Activated T-helper 2 cell treated with anti-CD3 and anti-CD28 coated beads, Interferon-gamma antibody, Interleukin-2, Interleukin-4, amounts not matched to agents 10 μg/mL and 5 μg/mL and 100 μg/mL, durations not matched to agents 14 hours and 24 hours and 36 hours (primary cell): ENCODE measurements at regions not wholly inside any gene's neighbourhood (a gene's known extent, or its start where the extent isn't known, plus 50 kb on each side); places are given as distances from the start of the nearest gene placed in this dataset.

Experiments used
- DNase-seq: peaks from one replicate; pipeline ENCODE4 v3.0.0; 2021; ENCODE audit warnings: low spot score
- H3K27ac Mint-ChIP-seq: one replicate; pipeline ENCODE4 v1.8.0; 2021; ENCODE audit warnings: mixed read lengths
- H3K27me3 Mint-ChIP-seq: one replicate; pipeline ENCODE4 v1.8.0; 2021; ENCODE audit warnings: low read depth, mixed read lengths
- H3K36me3 Mint-ChIP-seq: one replicate; pipeline ENCODE4 v1.8.0; 2021; ENCODE audit warnings: low read depth, mixed read lengths
- H3K4me1 Mint-ChIP-seq: one replicate; pipeline ENCODE4 v1.8.0; 2021; ENCODE audit warnings: low read depth, mixed read lengths
- H3K4me3 Mint-ChIP-seq: one replicate; pipeline ENCODE4 v1.8.0; 2021; ENCODE audit warnings: low read depth, mild to moderate bottlenecking, moderate library complexity, mixed read lengths
- H3K9me3 Mint-ChIP-seq: one replicate; pipeline ENCODE4 v1.8.0; 2021; ENCODE audit warnings: mixed read lengths
- intact Hi-C: fragments of 100-400 bp; cut with micrococcal nuclease; formaldehyde crosslinking; loops from one replicate; pipeline ENCODE4 v1.15.1; 2023

DNA sequence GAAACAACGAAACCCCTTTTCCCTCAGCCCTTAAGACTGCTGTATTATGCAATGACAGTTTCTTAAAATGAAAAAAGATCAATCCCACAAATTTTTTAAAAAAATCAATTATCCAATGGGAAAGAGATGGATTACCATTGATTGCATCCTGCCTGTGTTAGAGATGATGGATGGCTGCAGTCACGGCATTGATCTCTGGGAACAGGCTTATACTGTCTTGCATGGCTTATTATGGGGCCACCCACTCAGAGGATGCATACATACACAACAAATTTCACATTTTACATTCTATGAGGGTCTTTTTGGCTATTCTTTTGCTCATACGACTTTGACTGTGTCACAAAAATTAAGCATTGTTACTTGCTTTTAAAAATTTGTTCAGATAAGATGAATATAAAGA is 724.3 kb downstream of the HDGFL1 start:
- Mint-ChIP-seq H3K9me3 (peaks cover 3% of the 10 kb centered on the region), H3K4me1 (no peaks in the 10 kb centered on the region), H3K27ac (no peak overlapping the region), H3K4me3 (no peak overlapping the region), H3K27me3 (no peaks in the 10 kb centered on the region), H3K36me3 (no peaks in the 10 kb centered on the region)
- DNase-seq = no peak
- intact Hi-C loops = no loop called here

DNA sequence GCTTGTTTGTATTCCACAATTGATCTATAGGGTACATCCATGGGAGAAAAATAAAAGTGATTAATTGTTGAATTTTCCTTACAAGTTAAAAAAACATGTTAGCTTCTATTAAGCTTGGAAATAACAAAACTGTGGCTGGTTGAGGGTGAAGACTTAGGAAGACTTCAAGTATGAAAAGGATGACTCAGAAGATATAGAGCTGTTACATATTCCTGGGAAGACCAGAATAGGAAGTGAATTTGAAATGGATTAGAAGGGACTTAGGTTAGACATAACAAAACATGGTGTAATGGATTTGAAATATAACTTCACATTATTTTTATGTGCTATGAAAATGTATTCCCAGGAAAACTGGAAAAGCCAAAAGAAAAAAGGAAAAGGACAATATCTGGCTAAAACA is 732.2 kb downstream of the HDGFL1 start:
- H3K4me1 Mint-ChIP-seq = no peaks in the 10 kb centered on the region
- H3K36me3 Mint-ChIP-seq = no peaks in the 10 kb centered on the region
- no peaks in the 10 kb centered on the region for H3K9me3 Mint-ChIP-seq
- H3K27ac Mint-ChIP-seq = no peak overlapping the region
- H3K27me3 Mint-ChIP-seq = no peaks in the 10 kb centered on the region
- intact Hi-C loops = no loop called here
- DNase-seq = no peak
- no peak overlapping the region for H3K4me3 Mint-ChIP-seq

DNA sequence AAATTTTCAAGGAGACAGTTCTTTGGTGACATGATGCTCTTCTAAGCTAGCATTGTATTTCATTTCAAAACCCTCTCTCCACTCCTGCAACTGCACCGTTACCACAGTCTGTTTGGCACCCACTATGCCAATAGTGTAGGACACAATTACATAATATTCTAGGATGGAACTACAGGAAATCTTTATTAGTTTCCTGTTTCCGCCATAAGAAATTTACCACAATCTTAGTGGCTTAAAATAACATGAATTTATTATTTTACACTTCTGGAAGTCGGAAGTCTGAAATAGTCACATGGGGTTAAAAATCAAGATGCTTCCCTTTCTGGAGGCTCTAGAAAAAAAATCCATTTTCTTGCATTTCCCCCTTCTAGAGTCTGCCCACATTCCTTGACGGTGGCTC is 733.1 kb downstream of the HDGFL1 start:
- Mint-ChIP-seq H3K9me3 (no peaks in the 10 kb centered on the region), H3K4me3 (no peak overlapping the region), H3K36me3 (no peaks in the 10 kb centered on the region), H3K27me3 (no peaks in the 10 kb centered on the region), H3K27ac (no peak overlapping the region), H3K4me1 (no peaks in the 10 kb centered on the region)
- intact Hi-C loops = no loop called here
- DNase-seq = no peak

DNA sequence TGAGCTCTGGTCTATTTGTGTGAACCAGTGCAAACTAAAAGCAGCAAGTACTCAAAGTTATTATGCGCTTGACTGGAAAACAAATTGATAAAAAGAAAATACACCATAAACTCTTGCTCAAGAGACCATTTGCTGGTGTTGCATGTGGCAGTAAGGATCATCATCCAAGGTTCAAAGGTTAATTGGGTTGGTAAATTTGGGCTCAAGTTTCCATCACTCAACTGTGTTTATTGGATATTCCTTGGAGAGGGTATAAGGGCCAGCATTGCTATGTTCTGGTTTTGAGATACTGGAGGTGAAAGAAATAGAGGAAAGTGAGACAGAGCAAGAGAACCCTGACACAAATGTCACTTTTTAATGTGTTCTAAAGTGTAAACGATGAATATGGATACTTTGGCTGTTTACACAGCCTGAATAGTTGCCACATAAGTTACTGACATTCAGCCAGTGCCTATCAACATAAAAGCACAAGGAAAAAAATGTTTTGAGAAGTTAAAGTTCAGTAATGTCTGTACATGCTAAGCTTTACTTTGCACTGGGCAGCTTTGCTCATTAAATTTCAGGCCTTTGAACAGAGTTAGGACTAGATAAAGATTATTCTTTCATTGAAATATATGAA is 736.1 kb downstream of the HDGFL1 start:
- H3K4me3 Mint-ChIP-seq = no peak overlapping the region
- intact Hi-C loops = no loop called here
- no peak for DNase-seq
- no peaks in the 10 kb centered on the region for H3K4me1 Mint-ChIP-seq
- H3K27ac Mint-ChIP-seq = no peak overlapping the region
- no peaks in the 10 kb centered on the region for H3K36me3 Mint-ChIP-seq
- H3K27me3 Mint-ChIP-seq = no peaks in the 10 kb centered on the region
- H3K9me3 Mint-ChIP-seq = peaks cover 7% of the 10 kb centered on the region

DNA sequence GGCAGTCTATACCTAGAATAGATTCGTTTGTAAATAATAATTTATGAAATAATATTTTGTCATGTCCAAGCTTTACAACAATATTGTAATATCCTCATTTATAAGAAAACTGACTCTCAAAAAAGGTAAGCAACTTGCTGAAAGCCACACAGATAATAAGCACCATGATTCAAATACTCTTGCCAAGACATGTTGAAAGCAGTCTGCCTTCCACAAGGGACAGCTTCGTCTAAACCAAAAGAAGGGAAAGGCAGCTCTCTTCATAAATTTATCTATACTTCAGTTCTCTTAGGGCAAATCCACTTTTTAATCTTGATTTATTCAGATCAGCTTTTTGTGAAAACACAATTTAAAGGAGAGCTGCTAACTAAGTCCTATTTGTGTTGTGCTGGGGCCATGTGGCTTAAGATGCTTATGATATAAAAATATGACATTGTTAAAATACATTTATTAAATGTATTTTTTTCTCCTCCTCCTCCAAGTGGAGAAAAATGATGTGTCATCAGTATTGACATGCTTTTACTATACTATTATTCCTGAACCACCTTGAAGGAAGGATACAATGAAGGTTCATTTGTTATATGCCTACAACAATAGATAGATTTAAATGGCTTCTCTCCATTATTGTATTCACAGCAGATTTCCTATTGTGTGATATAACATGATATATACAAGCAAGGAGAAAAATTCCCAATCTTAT is 737.0 kb downstream of the HDGFL1 start:
- H3K36me3 Mint-ChIP-seq = no peaks in the 10 kb centered on the region
- intact Hi-C loops = no loop called here
- DNase-seq = no peak
- H3K9me3 Mint-ChIP-seq = peaks cover 7% of the 10 kb centered on the region
- H3K27ac Mint-ChIP-seq = no peak overlapping the region
- H3K4me1 Mint-ChIP-seq = no peaks in the 10 kb centered on the region
- no peak overlapping the region for H3K4me3 Mint-ChIP-seq
- H3K27me3 Mint-ChIP-seq = no peaks in the 10 kb centered on the region

DNA sequence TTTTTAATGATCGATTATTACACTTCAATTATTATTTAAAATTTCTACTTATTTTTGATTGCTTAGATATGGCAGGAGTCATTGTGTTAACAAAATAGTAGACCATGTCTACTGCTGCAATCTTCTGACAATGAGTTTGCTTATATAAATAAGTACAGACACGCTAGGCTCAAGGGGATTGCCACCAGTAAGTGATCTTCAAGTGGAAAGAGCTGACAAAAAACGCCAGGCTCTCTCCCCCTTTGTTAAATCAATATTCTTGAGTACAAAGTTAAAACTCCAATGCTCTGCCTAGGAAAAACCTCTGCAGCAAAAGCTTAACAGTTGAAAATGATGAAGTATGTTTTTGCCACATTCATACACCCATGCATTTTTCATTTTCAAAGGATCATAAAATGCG is 738.1 kb downstream of the HDGFL1 start:
- Mint-ChIP-seq H3K4me3 (no peak overlapping the region), H3K36me3 (no peaks in the 10 kb centered on the region), H3K9me3 (peaks cover 7% of the 10 kb centered on the region), H3K27ac (no peak overlapping the region), H3K27me3 (no peaks in the 10 kb centered on the region), H3K4me1 (no peaks in the 10 kb centered on the region)
- DNase-seq = no peak
- intact Hi-C loops = no loop called here

DNA sequence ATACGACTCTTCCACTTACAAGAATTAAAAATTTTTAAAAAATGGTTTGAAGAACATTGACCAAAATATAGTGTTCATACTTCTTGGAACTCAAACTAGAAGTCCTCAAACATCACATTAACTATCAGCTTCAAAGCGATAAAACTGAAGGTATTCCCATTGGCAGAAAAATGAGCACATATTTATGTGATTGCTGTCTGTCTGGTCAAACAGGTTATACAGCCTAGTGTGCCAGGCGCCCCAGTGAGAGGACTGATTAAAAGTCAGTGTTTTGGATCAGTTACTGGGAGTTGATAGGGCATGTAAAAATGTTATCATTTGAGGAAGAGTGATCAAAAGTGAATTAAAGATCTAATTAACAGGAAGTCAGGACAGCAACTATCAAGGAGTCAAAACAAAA is 738.8 kb downstream of the HDGFL1 start:
- no peak overlapping the region for H3K4me3 Mint-ChIP-seq
- intact Hi-C loops = no loop called here
- no peaks in the 10 kb centered on the region for H3K4me1 Mint-ChIP-seq
- peaks cover 7% of the 10 kb centered on the region for H3K9me3 Mint-ChIP-seq
- no peak overlapping the region for H3K27ac Mint-ChIP-seq
- no peak for DNase-seq
- H3K36me3 Mint-ChIP-seq = no peaks in the 10 kb centered on the region
- no peaks in the 10 kb centered on the region for H3K27me3 Mint-ChIP-seq

DNA sequence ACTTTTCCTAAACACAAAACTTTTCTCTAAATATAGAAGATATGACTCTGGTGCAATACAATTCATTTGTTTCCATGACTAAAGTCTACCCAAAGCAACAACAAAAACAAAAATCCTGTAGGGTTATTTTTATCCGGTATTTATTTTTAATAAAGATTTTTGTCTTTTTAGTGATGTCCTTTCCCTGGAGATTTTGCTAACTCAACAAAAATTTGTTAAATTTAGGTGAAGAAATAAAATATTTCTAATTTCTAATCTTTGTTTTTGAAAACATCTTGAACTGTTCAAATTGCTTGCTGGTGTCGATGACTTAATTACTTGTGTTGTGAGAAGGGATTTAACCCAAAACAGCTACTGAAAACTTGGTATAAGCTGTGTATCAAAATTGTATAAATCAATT is 741.8 kb downstream of the HDGFL1 start:
- Mint-ChIP-seq H3K9me3 (peaks cover 7% of the 10 kb centered on the region), H3K27me3 (no peaks in the 10 kb centered on the region), H3K36me3 (no peaks in the 10 kb centered on the region), H3K4me1 (no peaks in the 10 kb centered on the region), H3K27ac (no peak overlapping the region), H3K4me3 (no peak overlapping the region)
- no peak for DNase-seq
- intact Hi-C loops = no loop called here

DNA sequence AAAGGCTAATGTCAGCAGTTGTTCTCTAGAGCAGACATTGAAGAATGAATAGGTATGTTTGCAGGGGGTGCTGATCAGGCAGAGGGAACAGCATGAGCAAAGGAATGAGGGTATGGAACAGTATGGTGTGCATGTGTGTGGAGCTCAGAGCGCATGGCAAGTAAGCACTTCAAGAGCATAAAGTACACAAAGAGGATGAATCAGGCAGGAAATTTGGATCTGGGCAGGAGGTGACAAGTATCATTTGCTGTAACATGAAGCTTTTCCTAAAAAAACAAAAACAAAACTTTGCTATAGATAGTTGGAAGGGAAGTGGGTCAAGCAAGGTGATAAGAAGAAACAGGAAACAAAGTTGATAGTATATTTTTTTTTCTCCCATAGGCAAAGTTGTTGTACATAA is 746.8 kb downstream of the HDGFL1 start:
- intact Hi-C loops = no loop called here
- no peak for DNase-seq
- H3K36me3 Mint-ChIP-seq = no peaks in the 10 kb centered on the region
- no peaks in the 10 kb centered on the region for H3K9me3 Mint-ChIP-seq
- H3K27ac Mint-ChIP-seq = no peak overlapping the region
- H3K27me3 Mint-ChIP-seq = no peaks in the 10 kb centered on the region
- no peak overlapping the region for H3K4me3 Mint-ChIP-seq
- H3K4me1 Mint-ChIP-seq = no peaks in the 10 kb centered on the region

DNA sequence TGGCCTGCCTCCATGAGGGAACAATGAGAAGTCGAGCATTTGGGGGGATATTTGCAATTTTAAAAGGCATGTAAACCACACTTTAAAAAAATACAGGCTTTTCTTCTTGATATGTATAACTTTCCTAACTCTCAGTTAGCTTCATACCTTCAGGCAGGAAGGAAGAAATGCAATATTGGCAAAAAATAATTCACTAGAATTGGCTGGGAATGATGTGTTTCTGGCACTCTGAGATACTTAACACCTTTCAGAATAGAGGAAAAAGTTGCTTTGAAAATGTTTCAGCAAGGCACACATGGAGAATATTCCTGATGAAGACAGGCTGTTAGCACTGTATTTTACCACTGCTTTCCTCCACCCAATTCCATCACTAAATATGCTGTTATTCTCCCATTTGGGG is 747.6 kb downstream of the HDGFL1 start:
- Mint-ChIP-seq H3K9me3 (no peaks in the 10 kb centered on the region), H3K4me1 (no peaks in the 10 kb centered on the region), H3K27ac (no peak overlapping the region), H3K4me3 (no peak overlapping the region), H3K27me3 (no peaks in the 10 kb centered on the region), H3K36me3 (no peaks in the 10 kb centered on the region)
- no peak for DNase-seq
- intact Hi-C loops = no loop called here

DNA sequence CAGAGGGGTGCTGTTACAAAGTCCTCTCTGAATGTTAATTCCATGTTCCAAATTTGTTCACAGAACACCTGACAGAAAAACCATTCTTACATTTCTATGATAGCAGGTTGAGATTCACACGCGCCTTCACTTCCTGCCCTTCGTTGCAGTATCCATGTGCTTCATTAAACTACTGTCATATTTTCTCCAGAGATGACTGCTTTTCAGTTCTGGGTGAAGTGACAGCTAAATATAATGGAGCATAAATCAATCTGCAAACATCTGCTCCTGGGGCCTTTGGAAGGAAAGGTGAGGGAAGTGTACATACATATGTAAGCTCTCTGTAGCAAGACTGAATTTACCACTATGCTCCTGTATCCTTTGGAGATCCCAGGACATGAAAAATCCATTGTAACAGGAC is 750.2 kb downstream of the HDGFL1 start:
- no peaks in the 10 kb centered on the region for H3K4me1 Mint-ChIP-seq
- H3K9me3 Mint-ChIP-seq = no peaks in the 10 kb centered on the region
- H3K27ac Mint-ChIP-seq = no peak overlapping the region

DNA sequence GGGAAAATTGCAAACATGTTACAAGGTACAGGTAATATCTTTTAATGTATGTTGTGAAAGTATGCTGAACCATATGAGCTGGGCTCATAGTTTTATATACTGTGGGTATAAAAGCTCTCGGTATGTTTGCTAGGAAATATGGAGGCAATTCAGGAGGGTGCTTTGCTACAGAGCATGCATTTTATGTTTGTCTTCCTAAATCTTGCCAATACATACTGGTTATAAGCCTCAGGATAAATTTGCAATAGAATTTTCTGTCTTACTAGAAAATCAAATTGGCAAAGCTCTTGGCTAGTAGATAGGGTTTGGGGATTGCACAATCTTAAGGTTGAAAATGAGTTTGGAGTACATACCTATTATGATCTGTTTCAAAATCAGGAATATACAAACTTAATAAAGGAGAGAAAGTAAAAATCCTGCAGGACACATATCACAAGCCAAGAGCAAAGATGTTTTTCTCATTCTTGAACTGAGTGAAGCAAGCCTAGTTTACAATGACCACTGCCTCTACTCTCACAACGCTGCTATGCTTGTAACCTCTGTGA is 751.2 kb downstream of the HDGFL1 start:
- no peak overlapping the region for H3K4me3 Mint-ChIP-seq
- H3K36me3 Mint-ChIP-seq = no peaks in the 10 kb centered on the region
- no peaks in the 10 kb centered on the region for H3K4me1 Mint-ChIP-seq
- no peaks in the 10 kb centered on the region for H3K9me3 Mint-ChIP-seq
- intact Hi-C loops = no loop called here
- no peaks in the 10 kb centered on the region for H3K27me3 Mint-ChIP-seq
- no peak for DNase-seq
- no peak overlapping the region for H3K27ac Mint-ChIP-seq

More for the DNA sequence above, 750.2 kb downstream of the HDGFL1 start:
- intact Hi-C loops = no loop called here
- H3K27me3 Mint-ChIP-seq = no peaks in the 10 kb centered on the region
- H3K4me3 Mint-ChIP-seq = no peak overlapping the region
- H3K36me3 Mint-ChIP-seq = no peaks in the 10 kb centered on the region
- no peak for DNase-seq

DNA sequence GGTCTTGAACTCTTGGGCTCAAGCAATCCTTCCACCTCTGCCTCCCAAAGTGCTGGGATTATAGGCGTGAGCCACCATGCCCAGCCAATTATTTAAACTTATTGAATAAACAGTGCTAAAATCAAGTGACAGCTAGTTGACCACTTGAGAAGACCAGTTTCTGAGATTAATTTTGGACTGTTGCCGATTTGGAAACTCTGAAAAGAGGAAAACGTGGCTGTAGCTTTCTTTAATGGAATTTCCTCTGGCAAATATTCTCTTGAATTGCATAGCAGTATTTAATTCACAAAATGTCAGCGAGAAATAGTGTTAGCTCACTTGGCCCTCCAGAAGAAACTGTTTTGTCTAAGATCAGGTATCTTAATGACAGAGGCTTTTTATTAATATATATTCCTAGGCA is 754.5 kb downstream of the HDGFL1 start:
- Mint-ChIP-seq H3K4me1 (no peaks in the 10 kb centered on the region), H3K27ac (no peak overlapping the region), H3K9me3 (no peaks in the 10 kb centered on the region), H3K4me3 (no peak overlapping the region), H3K27me3 (no peaks in the 10 kb centered on the region), H3K36me3 (no peaks in the 10 kb centered on the region)
- no peak for DNase-seq
- intact Hi-C loops = no loop called here
